Astrocyte (in vitro differentiated cells and primary cell): ENCODE measurements at regions not wholly inside any gene's neighbourhood (a gene's known extent, or its start where the extent isn't known, plus 50 kb on each side); places are given as distances from the start of the nearest gene placed in this dataset.
A peak's percentile ranks its signal among the peaks of the same experiment; 100 is the strongest.

Source experiments
- DNase-seq: peaks from one replicate; pipeline ENCODE4 v3.0.0-alpha.2; 2010; ENCODE audit warnings: low read depth
- FAIRE-seq: peaks from 2 replicates; lab custom pipeline; 2011; peaks lifted over from hg19 to GRCh38; lab: Jason Lieb, UNC
- H2AFZ ChIP-seq: 2 replicates; pipeline ENCODE4 v1.6.0; 2012; ENCODE audit warnings: low read depth, low read length, inconsistent platforms
- H3K27ac ChIP-seq: 2 replicates; pipeline ENCODE4 v1.5.1; 2011; ENCODE audit warnings: low read depth, low read length, inconsistent platforms
- H3K27me3 ChIP-seq: 2 replicates; pipeline ENCODE4 v1.6.0; 2011; ENCODE audit warnings: low read length, inconsistent platforms; ENCODE audit not compliant: insufficient read depth
- H3K36me3 ChIP-seq: 2 replicates; pipeline ENCODE4 v1.5.1; 2011; ENCODE audit warnings: low read length, inconsistent platforms; ENCODE audit not compliant: insufficient read depth
- H3K4me1 ChIP-seq: 2 replicates; pipeline ENCODE4 v1.5.1; 2011; ENCODE audit warnings: low read length, inconsistent platforms; ENCODE audit not compliant: insufficient read depth
- H3K4me2 ChIP-seq: 2 replicates; pipeline ENCODE4 v1.6.0; 2012; ENCODE audit warnings: low read length, inconsistent platforms
- H3K4me3 ChIP-seq: 2 replicates; pipeline ENCODE4 v1.5.1; 2011; ENCODE audit warnings: low read depth, mild to moderate bottlenecking, low read length, inconsistent platforms; ENCODE audit not compliant: insufficient read depth
- H3K79me2 ChIP-seq: 2 replicates; pipeline ENCODE4 v1.6.0; 2012; ENCODE audit warnings: mild to moderate bottlenecking, low read length, inconsistent platforms; ENCODE audit not compliant: insufficient read depth
- H3K9ac ChIP-seq: 2 replicates; pipeline ENCODE4 v1.6.0; 2012; ENCODE audit warnings: mild to moderate bottlenecking, low read length, inconsistent platforms
- H3K9me3 ChIP-seq: 2 replicates; pipeline ENCODE4 v1.5.1; 2012; ENCODE audit warnings: low read depth, mild to moderate bottlenecking, low read length, inconsistent platforms; ENCODE audit not compliant: insufficient read depth
- H4K20me1 ChIP-seq: 2 replicates; pipeline ENCODE4 v1.6.0; 2012; ENCODE audit warnings: low read length, inconsistent platforms; ENCODE audit not compliant: insufficient read depth
- H3K27ac Mint-ChIP-seq: one replicate; pipeline ENCODE4 v1.8.0; 2021; ENCODE audit warnings: mild to moderate bottlenecking, mixed read lengths; ENCODE audit not compliant: unreplicated experiment
- H3K27me3 Mint-ChIP-seq: one replicate; pipeline ENCODE4 v1.8.0; 2021; ENCODE audit warnings: low read depth, mixed read lengths; ENCODE audit not compliant: unreplicated experiment
- H3K36me3 Mint-ChIP-seq: one replicate; pipeline ENCODE4 v1.8.0; 2021; ENCODE audit warnings: low read depth, mixed read lengths; ENCODE audit not compliant: unreplicated experiment
- H3K4me1 Mint-ChIP-seq: one replicate; pipeline ENCODE4 v1.8.0; 2021; ENCODE audit warnings: low read depth, mixed read lengths; ENCODE audit not compliant: unreplicated experiment
- H3K4me3 Mint-ChIP-seq: one replicate; pipeline ENCODE4 v1.8.0; 2021; ENCODE audit warnings: mild to moderate bottlenecking, moderate library complexity, mixed read lengths; ENCODE audit not compliant: unreplicated experiment
- H3K9me3 Mint-ChIP-seq: one replicate; pipeline ENCODE4 v1.8.0; 2021; ENCODE audit warnings: mild to moderate bottlenecking, mixed read lengths; ENCODE audit not compliant: unreplicated experiment
- CTCF ChIP-seq: IDR thresholded peaks from 2 replicates; pipeline ENCODE4 v1.5.1; 2011; ENCODE audit warnings: low read depth, mild to moderate bottlenecking, inconsistent platforms, low read length, moderate library complexity; ENCODE audit not compliant: insufficient read depth
- EZH2 ChIP-seq: IDR thresholded peaks from 2 replicates; pipeline ENCODE4 v1.6.1; 2012; ENCODE audit warnings: mild to moderate bottlenecking, low read length, inconsistent platforms; ENCODE audit not compliant: insufficient read depth

GRCh38 chr6:137745321-137745720, 121.7 kb upstream of the TNFAIP3 start:
- no peak overlapping the region for H3K4me3 ChIP-seq
- H3K9me3 ChIP-seq: no peaks in the 10 kb centered on the region
- H3K4me1 ChIP-seq: no peaks in the 10 kb centered on the region
- H2AFZ ChIP-seq: no peak overlapping the region
- no peaks in the 10 kb centered on the region for H3K79me2 ChIP-seq
- Mint-ChIP-seq H3K4me3 (no peak overlapping the region), H3K27me3 (peaks cover 5% of the 10 kb centered on the region), H3K9me3 (no peaks in the 10 kb centered on the region), H3K27ac (no peak overlapping the region), H3K4me1 (peaks cover 5% of the 10 kb centered on the region), H3K36me3 (no peaks in the 10 kb centered on the region)
- H3K9ac ChIP-seq: no peak overlapping the region
- DNase-seq: no peak
- no peak for FAIRE-seq
- no peaks in the 10 kb centered on the region for H3K27me3 ChIP-seq
- no peak overlapping the region for H3K4me2 ChIP-seq
- no peaks in the 10 kb centered on the region for H4K20me1 ChIP-seq
- TF ChIP-seq EZH2 (no peak), CTCF (no peak)
- no peak overlapping the region for H3K27ac ChIP-seq
- H3K36me3 ChIP-seq: no peaks in the 10 kb centered on the region

GRCh38 chr6:137746264-137746663, 120.8 kb upstream of the TNFAIP3 start:
- H4K20me1 ChIP-seq: no peaks in the 10 kb centered on the region
- no peak overlapping the region for H3K9ac ChIP-seq
- H3K4me1 Mint-ChIP-seq: peaks cover 5% of the 10 kb centered on the region
- H3K4me3 ChIP-seq: no peak overlapping the region
- no peak overlapping the region for H3K27ac Mint-ChIP-seq
- FAIRE-seq (no peak), DNase-seq (no peak)
- H3K4me3 Mint-ChIP-seq: no peak overlapping the region
- H3K27me3 ChIP-seq: no peaks in the 10 kb centered on the region
- H3K79me2 ChIP-seq: no peaks in the 10 kb centered on the region
- H3K9me3 ChIP-seq: no peaks in the 10 kb centered on the region
- H3K36me3 Mint-ChIP-seq: no peaks in the 10 kb centered on the region
- no peak overlapping the region for H2AFZ ChIP-seq
- no peak overlapping the region for H3K27ac ChIP-seq
- H3K4me2 ChIP-seq: no peak overlapping the region
- no peak for TF ChIP-seq CTCF
- no peak for TF ChIP-seq EZH2
- no peaks in the 10 kb centered on the region for H3K4me1 ChIP-seq
- peaks cover 1% of the 10 kb centered on the region for H3K27me3 Mint-ChIP-seq
- no peaks in the 10 kb centered on the region for H3K36me3 ChIP-seq
- no peaks in the 10 kb centered on the region for H3K9me3 Mint-ChIP-seq

GRCh38 chr6:137749696-137750211, 117.3 kb upstream of the TNFAIP3 start:
- peak overlapping the region; percentile 1 for H3K4me3 ChIP-seq
- H3K79me2 ChIP-seq: no peaks in the 10 kb centered on the region
- H3K9me3 ChIP-seq: no peaks in the 10 kb centered on the region
- peak overlapping the region; percentile 49 for H3K4me2 ChIP-seq
- DNase-seq (peak; percentile 38), FAIRE-seq (no peak)
- no peak overlapping the region for H3K27ac ChIP-seq
- H3K4me1 ChIP-seq: no peaks in the 10 kb centered on the region
- no peaks in the 10 kb centered on the region for H3K36me3 ChIP-seq
- H3K9ac ChIP-seq: no peak overlapping the region
- H4K20me1 ChIP-seq: no peaks in the 10 kb centered on the region
- Mint-ChIP-seq H3K4me3 (no peak overlapping the region), H3K27ac (no peak overlapping the region), H3K4me1 (peaks cover 5% of the 10 kb centered on the region), H3K9me3 (no peaks in the 10 kb centered on the region), H3K27me3 (no peaks in the 10 kb centered on the region), H3K36me3 (no peaks in the 10 kb centered on the region)
- H2AFZ ChIP-seq: peak overlapping the region; percentile 43
- H3K27me3 ChIP-seq: no peaks in the 10 kb centered on the region
- TF ChIP-seq CTCF (no peak), EZH2 (no peak)
